ENCODE measurements at regions not wholly inside any gene's neighbourhood (a gene's known extent, or its start where the extent isn't known, plus 50 kb on each side); places are given as distances from the start of the nearest gene placed in this dataset.

DNA sequence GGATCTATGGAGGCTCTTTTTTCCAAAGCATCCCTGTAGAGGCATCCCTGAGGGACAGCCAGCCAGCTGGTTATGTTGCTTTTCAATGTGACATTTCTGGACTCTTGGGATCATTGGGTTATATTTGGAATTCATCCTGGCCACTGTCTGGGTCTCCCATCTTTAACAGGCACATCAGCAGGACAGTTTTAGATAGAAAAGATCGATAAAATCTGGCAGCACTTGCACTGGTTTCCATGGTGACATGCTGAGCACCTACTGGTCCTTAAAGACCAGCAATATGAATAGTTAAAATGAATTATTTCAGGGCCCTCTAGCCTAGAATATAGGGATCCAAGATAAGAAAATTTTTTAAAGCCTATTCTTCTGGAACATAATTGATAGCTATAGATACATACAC lies 151.6 kb downstream of the KDR start:
- TF ChIP-seq SPI1 (IDR thresholded peaks at IDR 0.05; ENCODE audit: low read depth, low read length) = no peak
- TF ChIP-seq POLR2A (IDR thresholded peaks at IDR 0.05; ENCODE audit: low read depth, low read length) = no peak
- no peak for TF ChIP-seq PAX5 (IDR thresholded peaks at IDR 0.05; ENCODE audit: insufficient read depth, low read length, severe bottlenecking)
